HL-60 (cell line): ENCODE measurements at regions not wholly inside any gene's neighbourhood (a gene's known extent, or its start where the extent isn't known, plus 50 kb on each side); places are given as distances from the start of the nearest gene placed in this dataset.

Source experiments
- DNase-seq, 2 experiments: peaks; one replicate each; pipeline ENCODE4 v3.0.0-alpha.2; 2010 to 2020; ENCODE audit warnings: low read depth in 1 of 2, low spot score in 1 of 2
- H3K27ac ChIP-seq: fragments of 250-450 bp; sonication (Bioruptor Pico); replicated peaks from 2 replicates; pipeline ENCODE4 v1.5.1; 2020; ENCODE audit warnings: mild to moderate bottlenecking, moderate library complexity
- H3K27me3 ChIP-seq: fragments of 250-450 bp; sonication (Bioruptor Pico); 2 replicates; pipeline ENCODE4 v1.5.1; 2021; ENCODE audit warnings: mild to moderate bottlenecking, moderate library complexity; ENCODE audit not compliant: insufficient read depth, poor library complexity, severe bottlenecking
- H3K4me3 ChIP-seq: replicated peaks from 2 replicates; pipeline ENCODE4 v1.5.1; 2011; ENCODE audit warnings: mild to moderate bottlenecking, control low read depth, low read length; ENCODE audit not compliant: insufficient read depth
- CTCF ChIP-seq: IDR thresholded peaks from one replicate; pipeline ENCODE4 v1.5.1; 2011; ENCODE audit warnings: low read length, control low read depth, inconsistent platforms; ENCODE audit not compliant: insufficient read depth
- GABPA ChIP-seq: IDR thresholded peaks from 2 replicates; pipeline ENCODE4 v1.6.1; 2012; ENCODE audit warnings: low read depth
- POLR2AphosphoS5 ChIP-seq: IDR thresholded peaks from 2 replicates; pipeline ENCODE4 v1.6.1; 2012; ENCODE audit warnings: low read depth
- SPI1 ChIP-seq: IDR thresholded peaks from 2 replicates; pipeline ENCODE4 v1.6.1; 2012; ENCODE audit warnings: low read depth, mild to moderate bottlenecking, borderline replicate concordance
- TF ChIP-seq, protein P1 (sequence below): IDR thresholded peaks from 2 replicates; pipeline ENCODE4 v1.6.1; 2012; ENCODE audit warnings: low read depth; ENCODE audit not compliant: insufficient replicate concordance

- TF ChIP-seq, protein P1, sequence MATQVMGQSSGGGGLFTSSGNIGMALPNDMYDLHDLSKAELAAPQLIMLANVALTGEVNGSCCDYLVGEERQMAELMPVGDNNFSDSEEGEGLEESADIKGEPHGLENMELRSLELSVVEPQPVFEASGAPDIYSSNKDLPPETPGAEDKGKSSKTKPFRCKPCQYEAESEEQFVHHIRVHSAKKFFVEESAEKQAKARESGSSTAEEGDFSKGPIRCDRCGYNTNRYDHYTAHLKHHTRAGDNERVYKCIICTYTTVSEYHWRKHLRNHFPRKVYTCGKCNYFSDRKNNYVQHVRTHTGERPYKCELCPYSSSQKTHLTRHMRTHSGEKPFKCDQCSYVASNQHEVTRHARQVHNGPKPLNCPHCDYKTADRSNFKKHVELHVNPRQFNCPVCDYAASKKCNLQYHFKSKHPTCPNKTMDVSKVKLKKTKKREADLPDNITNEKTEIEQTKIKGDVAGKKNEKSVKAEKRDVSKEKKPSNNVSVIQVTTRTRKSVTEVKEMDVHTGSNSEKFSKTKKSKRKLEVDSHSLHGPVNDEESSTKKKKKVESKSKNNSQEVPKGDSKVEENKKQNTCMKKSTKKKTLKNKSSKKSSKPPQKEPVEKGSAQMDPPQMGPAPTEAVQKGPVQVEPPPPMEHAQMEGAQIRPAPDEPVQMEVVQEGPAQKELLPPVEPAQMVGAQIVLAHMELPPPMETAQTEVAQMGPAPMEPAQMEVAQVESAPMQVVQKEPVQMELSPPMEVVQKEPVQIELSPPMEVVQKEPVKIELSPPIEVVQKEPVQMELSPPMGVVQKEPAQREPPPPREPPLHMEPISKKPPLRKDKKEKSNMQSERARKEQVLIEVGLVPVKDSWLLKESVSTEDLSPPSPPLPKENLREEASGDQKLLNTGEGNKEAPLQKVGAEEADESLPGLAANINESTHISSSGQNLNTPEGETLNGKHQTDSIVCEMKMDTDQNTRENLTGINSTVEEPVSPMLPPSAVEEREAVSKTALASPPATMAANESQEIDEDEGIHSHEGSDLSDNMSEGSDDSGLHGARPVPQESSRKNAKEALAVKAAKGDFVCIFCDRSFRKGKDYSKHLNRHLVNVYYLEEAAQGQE, result no peak
- TF ChIP-seq POLR2AphosphoS5 (no peak), CTCF (no peak), GABPA (no peak), SPI1 (no peak)
- Histone ChIP-seq H3K4me3 (no peak overlapping the region), H3K27ac (no peak overlapping the region), H3K27me3 (peaks cover 2% of the 10 kb centered on the region)
- DNase-seq, result no peak
These were observed 101.6 kb upstream of the PLXNC1 start for GRCh38 chr12:94046626-94047410.

- no peak overlapping the region for H3K27ac ChIP-seq
- H3K4me3 ChIP-seq, result no peak overlapping the region
- DNase-seq, result no peak
- TF ChIP-seq GABPA, result no peak
- no peaks in the 10 kb centered on the region for H3K27me3 ChIP-seq
These were observed 100.4 kb upstream of the PLXNC1 start for GRCh38 chr12:94047781-94048567.

- no peak for DNase-seq
- Histone ChIP-seq H3K27ac (no peak overlapping the region), H3K27me3 (no peaks in the 10 kb centered on the region), H3K4me3 (no peak overlapping the region)
- TF ChIP-seq GABPA (no peak), SPI1 (no peak), CTCF (no peak), POLR2AphosphoS5 (no peak)
- TF ChIP-seq, protein P1, result no peak
These were observed 99.6 kb upstream of the PLXNC1 start for GRCh38 chr12:94048757-94049156.

DNA sequence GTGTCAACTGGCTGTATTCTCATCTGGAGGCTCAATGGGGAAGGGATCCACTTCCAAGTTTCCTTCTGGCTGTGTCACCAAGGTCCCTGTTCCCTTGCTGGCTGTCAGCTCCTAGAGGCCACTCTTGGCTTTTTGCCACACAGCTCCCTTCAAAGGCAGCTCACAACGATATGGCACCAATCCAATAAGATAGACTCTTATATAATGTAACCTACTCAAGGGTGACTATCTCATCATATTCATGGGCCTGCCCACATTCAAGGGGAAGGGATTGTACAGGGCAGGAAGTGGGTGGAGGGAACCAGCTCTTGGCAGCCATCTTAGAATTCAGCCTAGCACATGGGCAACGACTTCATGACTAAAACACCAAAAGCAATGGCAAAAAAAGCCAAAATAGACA lies 98.7 kb upstream of the PLXNC1 start:
- no peak for DNase-seq
- H3K27me3 ChIP-seq, result no peaks in the 10 kb centered on the region
- no peak overlapping the region for H3K27ac ChIP-seq
- H3K4me3 ChIP-seq, result no peak overlapping the region
- TF ChIP-seq SPI1, result no peak
